BE2C (cell line): ENCODE measurements at regions not wholly inside any gene's neighbourhood (a gene's known extent, or its start where the extent isn't known, plus 50 kb on each side); places are given as distances from the start of the nearest gene placed in this dataset.

Source experiments
- DNase-seq: peaks from one replicate; pipeline ENCODE4 v3.0.0-alpha.2; 2020
- H3K27me3 ChIP-seq: fragments of 250-450 bp; sonication (Bioruptor Pico); 2 replicates; pipeline ENCODE4 v1.5.1; 2020; ENCODE audit warnings: mild to moderate bottlenecking
- H3K36me3 ChIP-seq: fragments of 250-450 bp; sonication (Bioruptor Pico); 2 replicates; pipeline ENCODE4 v1.5.1; 2020; ENCODE audit warnings: mild to moderate bottlenecking
- H3K4me1 ChIP-seq: fragments of 250-450 bp; sonication (Bioruptor Pico); 2 replicates; pipeline ENCODE4 v1.5.1; 2020
- H3K4me3 ChIP-seq: 2 replicates; pipeline ENCODE4 v1.5.1; 2011; ENCODE audit warnings: low read depth, low read length
- H3K9me3 ChIP-seq: fragments of 250-450 bp; sonication (Bioruptor Pico); 2 replicates; pipeline ENCODE4 v1.5.1; 2020
- TF ChIP-seq, protein P1 (sequence below): IDR thresholded peaks from 2 replicates; pipeline ENCODE4 v1.5.1; 2012; ENCODE audit warnings: mild to moderate bottlenecking, low read depth, low read length

- TF ChIP-seq, protein P1, sequence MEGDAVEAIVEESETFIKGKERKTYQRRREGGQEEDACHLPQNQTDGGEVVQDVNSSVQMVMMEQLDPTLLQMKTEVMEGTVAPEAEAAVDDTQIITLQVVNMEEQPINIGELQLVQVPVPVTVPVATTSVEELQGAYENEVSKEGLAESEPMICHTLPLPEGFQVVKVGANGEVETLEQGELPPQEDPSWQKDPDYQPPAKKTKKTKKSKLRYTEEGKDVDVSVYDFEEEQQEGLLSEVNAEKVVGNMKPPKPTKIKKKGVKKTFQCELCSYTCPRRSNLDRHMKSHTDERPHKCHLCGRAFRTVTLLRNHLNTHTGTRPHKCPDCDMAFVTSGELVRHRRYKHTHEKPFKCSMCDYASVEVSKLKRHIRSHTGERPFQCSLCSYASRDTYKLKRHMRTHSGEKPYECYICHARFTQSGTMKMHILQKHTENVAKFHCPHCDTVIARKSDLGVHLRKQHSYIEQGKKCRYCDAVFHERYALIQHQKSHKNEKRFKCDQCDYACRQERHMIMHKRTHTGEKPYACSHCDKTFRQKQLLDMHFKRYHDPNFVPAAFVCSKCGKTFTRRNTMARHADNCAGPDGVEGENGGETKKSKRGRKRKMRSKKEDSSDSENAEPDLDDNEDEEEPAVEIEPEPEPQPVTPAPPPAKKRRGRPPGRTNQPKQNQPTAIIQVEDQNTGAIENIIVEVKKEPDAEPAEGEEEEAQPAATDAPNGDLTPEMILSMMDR, result no peak
- no peak for DNase-seq
Observed at GRCh38 chr6:54698974-54699373, 147.6 kb upstream of the FAM83B start.

DNA sequence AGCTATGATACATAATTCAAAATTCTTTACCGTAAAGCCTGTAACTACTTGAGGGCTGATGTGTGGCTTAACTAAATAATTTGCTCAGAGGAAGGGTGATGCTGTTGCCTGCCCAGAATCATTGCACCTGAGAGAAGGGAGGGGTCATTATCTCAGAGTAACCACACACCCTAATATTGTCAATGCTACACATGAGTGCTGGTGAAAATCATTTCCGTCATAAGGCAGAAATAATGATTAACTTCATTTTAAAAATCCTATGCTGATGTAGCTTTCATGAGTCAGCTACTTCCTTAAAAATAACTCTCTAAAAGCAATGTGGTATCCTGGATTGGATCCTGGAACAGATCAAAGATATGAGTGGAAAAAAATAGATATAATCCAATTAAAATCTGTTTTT is 146.4 kb upstream of the FAM83B start:
- H3K27me3 ChIP-seq, result no peaks in the 10 kb centered on the region
- H3K9me3 ChIP-seq, result no peaks in the 10 kb centered on the region
- H3K4me3 ChIP-seq, result no peak overlapping the region
- no peaks in the 10 kb centered on the region for H3K36me3 ChIP-seq
- H3K4me1 ChIP-seq, result no peaks in the 10 kb centered on the region
- TF ChIP-seq, protein P1, result no peak
- DNase-seq, result no peak

More at GRCh38 chr6:54698974-54699373, 147.6 kb upstream of the FAM83B start:
- Histone ChIP-seq H3K27me3 (no peaks in the 10 kb centered on the region), H3K4me1 (no peaks in the 10 kb centered on the region), H3K4me3 (no peak overlapping the region), H3K36me3 (no peaks in the 10 kb centered on the region), H3K9me3 (no peaks in the 10 kb centered on the region)

DNA sequence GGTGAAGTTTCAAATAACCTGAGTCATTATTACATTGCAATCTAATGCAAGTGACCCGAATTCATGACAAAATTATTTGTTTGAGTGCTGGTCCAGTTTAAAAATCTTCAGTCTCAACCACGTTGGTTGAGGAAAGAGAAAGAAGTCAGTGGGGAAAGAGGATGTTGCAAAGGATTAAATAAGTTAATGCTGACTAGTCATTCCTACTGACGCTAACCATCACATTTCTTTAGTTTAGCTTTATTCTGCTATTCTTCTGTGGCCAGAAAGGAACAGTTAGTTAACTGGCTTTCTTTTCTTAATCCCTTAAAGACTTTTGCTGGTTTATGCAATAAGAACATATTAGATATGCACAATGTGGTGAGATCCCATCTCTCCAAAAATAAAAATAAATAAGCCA is 143.8 kb upstream of the FAM83B start:
- TF ChIP-seq, protein P1, result no peak

GRCh38 chr6:54706391-54706790 is 140.2 kb upstream of the FAM83B start:
- H3K27me3 ChIP-seq, result no peaks in the 10 kb centered on the region
- no peak overlapping the region for H3K4me3 ChIP-seq
- H3K4me1 ChIP-seq, result no peaks in the 10 kb centered on the region
- no peak for DNase-seq
- no peaks in the 10 kb centered on the region; the same call in 1 of the 2 replicates for H3K9me3 ChIP-seq
- no peaks in the 10 kb centered on the region for H3K36me3 ChIP-seq
- TF ChIP-seq, protein P1, result no peak

More for the DNA sequence above, 143.8 kb upstream of the FAM83B start:
- Histone ChIP-seq H3K4me1 (no peaks in the 10 kb centered on the region), H3K9me3 (no peaks in the 10 kb centered on the region; the same call in 1 of the 2 replicates), H3K27me3 (no peaks in the 10 kb centered on the region), H3K36me3 (no peaks in the 10 kb centered on the region), H3K4me3 (no peak overlapping the region)
- no peak for DNase-seq

- no peaks in the 10 kb centered on the region for H3K36me3 ChIP-seq
- H3K4me1 ChIP-seq, result no peaks in the 10 kb centered on the region
- H3K4me3 ChIP-seq, result no peak overlapping the region
- no peak for DNase-seq
- no peaks in the 10 kb centered on the region for H3K27me3 ChIP-seq
- no peaks in the 10 kb centered on the region; the same call in 1 of the 2 replicates for H3K9me3 ChIP-seq
- TF ChIP-seq, protein P1, result no peak
Observed at GRCh38 chr6:54706844-54707605, 139.5 kb upstream of the FAM83B start.

DNA sequence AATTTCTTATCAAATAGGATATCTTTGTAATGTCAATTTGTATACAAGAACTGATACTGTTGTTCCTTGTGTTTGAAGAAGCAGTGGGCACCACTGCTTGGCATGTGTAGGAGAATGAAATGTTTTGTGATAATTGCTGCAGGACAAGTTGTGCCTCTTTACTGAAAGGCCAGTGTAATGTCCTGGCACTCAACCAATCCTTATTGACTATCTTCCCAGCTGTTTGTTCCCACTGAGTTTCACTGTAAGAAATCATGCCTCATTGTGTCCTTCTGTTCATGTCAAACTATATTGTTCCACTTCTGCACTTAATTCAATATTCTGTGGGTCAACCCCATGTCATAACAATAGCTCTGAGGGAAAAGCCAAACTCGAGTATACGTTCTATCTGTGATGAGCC is 136.1 kb upstream of the FAM83B start:
- no peak overlapping the region for H3K4me3 ChIP-seq
- DNase-seq, result no peak
- H3K9me3 ChIP-seq, result no peaks in the 10 kb centered on the region; the same call in 1 of the 2 replicates
- H3K4me1 ChIP-seq, result no peaks in the 10 kb centered on the region
- TF ChIP-seq, protein P1, result no peak
- no peaks in the 10 kb centered on the region for H3K27me3 ChIP-seq
- H3K36me3 ChIP-seq, result no peaks in the 10 kb centered on the region
